GM18517 (cell line): ENCODE measurements at regions not wholly inside any gene's neighbourhood (a gene's known extent, or its start where the extent isn't known, plus 50 kb on each side); places are given as distances from the start of the nearest gene placed in this dataset.
A peak's percentile ranks its signal among the peaks of the same experiment; 100 is the strongest.
"Not testable (repeated sequence)": the region's sequence is repeated elsewhere in the genome, so short reads cannot be mapped to it uniquely, and the experiment has no call there.

ENCODE experiments used
- ATAC-seq: cut with Tn5 transposase; IDR thresholded peaks from one replicate; pipeline ENCODE4 v1.9.1; 2021; ENCODE audit warnings: mild to moderate bottlenecking, moderate library complexity; ENCODE audit not compliant: unreplicated experiment

GRCh38 chr6:80594461-80594860 lies 488.0 kb downstream of the BCKDHB start:
- ATAC-seq, result no peak

- ATAC-seq, result no peak
These were observed 486.0 kb downstream of the BCKDHB start for GRCh38 chr6:80592436-80592835.

- no peak for ATAC-seq
These were observed 479.8 kb downstream of the BCKDHB start for GRCh38 chr6:80586242-80586641.

- ATAC-seq, result no peak
These were observed 473.0 kb downstream of the BCKDHB start for GRCh38 chr6:80579391-80580023.

- ATAC-seq, result not testable (repeated sequence)
These were observed 466.8 kb downstream of the BCKDHB start for GRCh38 chr6:80573320-80573719.

- ATAC-seq, result peak; percentile 73
These were observed 459.9 kb downstream of the BCKDHB start for GRCh38 chr6:80566361-80566760.

- ATAC-seq, result no peak
These were observed 446.7 kb downstream of the BCKDHB start for GRCh38 chr6:80553071-80553740.

- ATAC-seq, result no peak
These were observed 444.3 kb downstream of the BCKDHB start for GRCh38 chr6:80550748-80551147.

GRCh38 chr6:80550281-80550680 lies 443.8 kb downstream of the BCKDHB start:
- ATAC-seq, result no peak

GRCh38 chr6:80548532-80548931 lies 442.1 kb downstream of the BCKDHB start:
- no peak for ATAC-seq

GRCh38 chr6:80547827-80548226 lies 441.4 kb downstream of the BCKDHB start:
- no peak for ATAC-seq

GRCh38 chr6:80544976-80545722 lies 438.7 kb downstream of the BCKDHB start:
- no peak for ATAC-seq

- no peak for ATAC-seq
These were observed 438.1 kb downstream of the BCKDHB start for GRCh38 chr6:80544555-80544954.

- ATAC-seq, result no peak
These were observed 437.2 kb downstream of the BCKDHB start for GRCh38 chr6:80543598-80544222.

- no peak for ATAC-seq
These were observed 436.7 kb downstream of the BCKDHB start for GRCh38 chr6:80543151-80543550.

GRCh38 chr6:80541886-80542285 lies 435.4 kb downstream of the BCKDHB start:
- no peak for ATAC-seq

- ATAC-seq, result no peak
These were observed 434.7 kb downstream of the BCKDHB start for GRCh38 chr6:80541181-80541580.

- ATAC-seq, result no peak
These were observed 434.2 kb downstream of the BCKDHB start for GRCh38 chr6:80540700-80541099.

GRCh38 chr6:80537118-80537972 lies 430.9 kb downstream of the BCKDHB start:
- ATAC-seq, result no peak

GRCh38 chr6:80535914-80536565 lies 429.6 kb downstream of the BCKDHB start:
- ATAC-seq, result no peak
